8988T (cell line): ENCODE measurements at regions not wholly inside any gene's neighbourhood (a gene's known extent, or its start where the extent isn't known, plus 50 kb on each side); places are given as distances from the start of the nearest gene placed in this dataset.
"Not testable (repeated sequence)": the region's sequence is repeated elsewhere in the genome, so short reads cannot be mapped to it uniquely, and the experiment has no call there.

Experiments used
- DNase-seq: peaks from one replicate; pipeline ENCODE4 v3.0.0; 2011

DNA sequence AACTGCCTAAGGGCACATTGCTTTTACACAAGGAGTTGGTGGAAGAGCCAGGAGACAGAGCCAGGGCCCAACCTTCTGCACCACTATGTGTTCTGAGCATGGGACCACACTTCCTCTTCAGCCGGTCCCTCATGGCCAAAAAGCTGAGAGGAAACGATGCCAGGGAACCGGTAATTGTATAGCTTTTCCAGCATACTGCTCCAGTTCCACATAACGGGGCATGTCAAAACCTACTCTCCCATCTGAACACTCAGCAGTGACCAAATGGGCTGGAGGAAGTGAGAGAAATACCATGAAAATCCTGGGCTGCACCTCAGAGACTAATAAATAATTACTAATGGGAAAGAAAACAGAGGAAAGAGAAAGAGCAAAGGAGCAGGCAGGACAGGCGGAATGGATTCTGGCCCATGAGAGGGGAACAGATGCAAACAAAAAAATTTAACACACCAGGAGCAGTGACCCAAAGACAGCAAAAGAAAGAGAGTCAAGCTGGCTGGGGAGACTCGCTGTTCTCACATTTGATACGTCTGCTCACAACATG is 52.0 kb upstream of the BMP2 start:
- no peak for DNase-seq

GRCh38 chr20:6714279-6714711 is 53.2 kb upstream of the BMP2 start:
- DNase-seq = no peak

- DNase-seq = no peak
Observed at GRCh38 chr20:6711951-6712649, 55.4 kb upstream of the BMP2 start.

- DNase-seq = no peak
Observed at GRCh38 chr20:6709910-6710595, 57.4 kb upstream of the BMP2 start.

DNA sequence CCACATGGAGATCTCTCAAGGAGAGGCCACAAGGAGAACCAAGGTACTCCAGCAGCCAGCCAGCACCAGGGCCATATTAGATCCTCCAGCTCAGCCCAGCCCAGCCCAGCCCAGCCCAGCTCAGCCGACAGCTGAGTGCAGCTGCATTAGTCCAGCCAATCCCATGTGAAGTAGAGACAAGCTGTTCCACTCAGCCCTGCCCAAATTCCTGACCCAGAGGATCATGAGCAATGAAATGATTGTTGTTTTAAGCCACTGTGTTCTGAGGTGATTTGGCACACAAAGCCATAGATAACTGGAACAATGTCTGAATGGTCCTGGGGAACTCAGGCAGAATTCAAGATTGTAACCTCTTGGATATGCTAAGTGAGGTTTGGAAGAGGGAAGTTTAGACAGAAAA is 59.5 kb upstream of the BMP2 start:
- DNase-seq = no peak

- DNase-seq = no peak
Observed at GRCh38 chr20:6707321-6707831, 60.1 kb upstream of the BMP2 start.

DNA sequence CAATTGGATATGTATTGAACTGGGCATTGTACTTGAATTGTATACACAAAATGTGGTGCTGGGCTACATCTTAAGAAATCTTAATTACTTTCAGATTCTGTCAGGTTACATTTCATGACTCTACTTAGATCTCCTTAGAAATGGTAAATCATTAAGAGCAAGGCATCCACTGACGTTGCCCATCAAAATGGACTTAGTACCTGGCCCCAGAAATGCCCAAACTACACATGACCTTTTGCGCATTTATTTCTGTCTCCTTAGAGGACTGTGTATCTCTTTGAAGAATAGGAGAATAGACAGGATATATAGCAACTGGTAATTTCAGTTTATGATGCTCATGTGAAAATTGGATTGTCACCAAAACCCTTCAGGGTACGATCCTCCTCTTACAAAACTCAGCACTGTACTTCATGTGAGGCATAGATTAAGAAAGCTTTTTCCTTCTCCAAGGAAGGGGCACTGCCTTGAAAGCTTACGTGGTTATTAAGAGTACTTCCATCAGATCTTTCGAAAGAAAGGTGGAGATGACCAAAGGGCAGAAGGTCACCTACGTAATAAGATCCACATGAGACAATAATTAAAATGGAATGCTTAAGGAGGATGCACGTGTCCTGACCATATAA is 61.4 kb upstream of the BMP2 start:
- no peak for DNase-seq

DNA sequence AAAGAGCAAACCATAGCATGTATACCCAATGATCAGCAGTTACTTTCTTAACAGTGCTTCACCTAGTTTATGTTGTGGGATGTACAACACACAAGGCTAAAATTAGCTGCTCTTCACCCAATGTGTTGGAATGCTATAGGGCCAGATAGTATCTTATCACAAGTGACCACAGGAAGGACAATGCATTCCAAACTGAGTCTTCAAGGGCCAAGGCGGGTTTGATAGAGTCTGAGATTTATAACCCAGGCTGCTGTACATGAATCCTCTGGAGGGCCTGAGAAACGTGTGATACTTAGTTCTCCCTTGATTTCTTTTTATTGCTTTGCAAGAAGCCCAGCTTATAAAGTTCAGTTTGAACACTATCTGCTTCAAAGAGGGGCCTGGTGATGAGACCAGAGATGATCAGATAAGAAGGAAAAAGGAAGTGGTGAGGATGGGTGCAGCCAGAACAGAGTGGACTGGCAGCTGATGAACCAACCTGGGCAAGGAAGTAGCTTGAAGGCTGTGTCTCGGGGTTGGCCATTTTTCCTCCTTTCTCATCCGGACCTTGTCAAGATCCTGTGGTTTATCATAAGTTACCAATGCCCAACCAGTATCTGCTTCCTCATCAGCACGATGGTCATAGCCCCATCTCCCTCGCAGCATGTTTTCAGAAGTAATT is 62.2 kb upstream of the BMP2 start:
- DNase-seq = no peak

- no peak for DNase-seq
Observed at GRCh38 chr20:6704132-6704861, 63.2 kb upstream of the BMP2 start.

- no peak for DNase-seq
Observed at GRCh38 chr20:6703656-6704055, 63.8 kb upstream of the BMP2 start.

- DNase-seq = no peak
Observed at GRCh38 chr20:6703047-6703446, 64.4 kb upstream of the BMP2 start.

DNA sequence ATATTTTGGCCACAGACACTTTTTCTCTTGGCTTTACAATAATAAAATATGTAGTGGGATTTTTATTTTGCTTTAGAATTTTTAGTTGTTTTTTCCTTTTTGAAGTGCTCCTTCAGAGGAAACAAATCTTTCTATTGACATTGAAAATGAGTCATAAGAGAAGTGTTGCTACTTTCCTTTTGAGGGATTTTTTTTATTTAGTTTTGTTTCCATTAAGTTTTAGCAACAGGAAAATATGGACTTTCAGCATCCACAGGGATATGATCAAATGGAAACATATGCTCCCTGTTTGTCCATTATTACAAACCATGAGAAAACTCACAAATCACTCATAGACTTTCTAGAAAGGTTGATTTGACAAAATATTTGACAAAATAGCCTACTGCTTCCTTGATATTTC is 65.3 kb upstream of the BMP2 start:
- DNase-seq = no peak

DNA sequence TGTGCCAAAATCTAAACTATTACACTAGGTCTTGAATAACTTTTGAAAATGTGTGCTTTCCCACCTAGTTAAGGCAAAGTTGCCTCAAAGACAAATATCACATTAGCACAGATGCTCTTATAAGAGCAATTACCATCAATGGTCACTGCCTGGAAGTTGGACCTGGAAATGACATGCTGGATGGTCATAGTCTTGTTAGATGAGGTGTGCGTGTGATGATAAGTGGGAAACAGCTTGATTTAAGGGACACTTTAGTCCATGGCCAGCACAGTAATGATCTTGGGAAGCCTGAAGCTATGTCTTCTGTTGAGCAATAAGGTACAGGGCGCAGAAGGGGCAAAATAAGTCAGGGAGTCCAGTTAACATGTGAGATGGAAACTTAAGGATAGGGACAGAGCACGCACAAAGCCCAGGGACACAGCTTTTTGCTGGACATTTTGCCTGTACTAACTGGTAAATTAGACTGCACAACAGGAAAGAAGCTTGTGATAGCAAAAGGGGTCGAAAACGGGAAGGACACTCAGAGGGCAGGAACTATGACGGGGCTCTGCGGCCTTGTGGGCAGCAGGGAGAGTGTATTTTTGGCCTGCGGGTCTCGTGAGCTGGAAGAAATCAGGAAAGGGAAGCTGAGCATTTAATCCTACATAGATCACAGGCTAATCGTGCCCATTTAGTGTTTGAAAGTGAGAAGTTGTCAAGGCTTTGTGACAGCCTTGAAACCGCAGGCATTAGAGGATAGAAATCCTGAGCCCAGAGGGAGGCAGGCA is 66.7 kb upstream of the BMP2 start:
- no peak for DNase-seq

DNA sequence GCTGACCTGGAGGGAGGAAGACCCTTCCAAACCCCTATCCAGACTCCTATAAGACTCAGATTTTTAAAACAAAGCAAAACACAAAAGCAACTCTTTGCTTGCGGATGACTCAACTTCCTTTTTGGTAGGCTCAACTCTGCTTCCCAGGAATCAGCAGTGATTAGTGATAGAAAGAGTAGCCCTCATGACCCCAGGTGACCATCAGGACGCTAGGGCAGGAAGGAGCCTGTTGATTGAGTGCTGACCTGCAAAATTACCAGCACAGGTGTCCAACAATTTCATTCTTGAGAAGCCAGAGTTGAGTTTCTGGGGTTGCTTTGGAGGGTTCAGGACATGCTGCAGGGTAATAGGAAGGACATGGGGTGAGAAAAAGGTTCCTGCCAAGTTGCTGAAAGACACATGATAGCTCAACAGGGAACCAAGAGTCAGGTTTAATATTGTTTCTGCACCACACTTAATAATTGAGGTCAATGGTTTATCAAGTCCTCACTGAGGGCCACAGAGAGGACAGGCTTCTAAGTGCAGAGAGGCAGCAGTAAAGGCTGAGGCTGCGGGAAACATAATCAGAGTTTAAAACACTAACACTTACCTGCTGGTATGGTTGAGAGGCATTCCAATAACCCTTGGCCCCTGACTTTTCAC is 67.4 kb upstream of the BMP2 start:
- no peak for DNase-seq

- DNase-seq = no peak
Observed at GRCh38 chr20:6698723-6699122, 68.8 kb upstream of the BMP2 start.

DNA sequence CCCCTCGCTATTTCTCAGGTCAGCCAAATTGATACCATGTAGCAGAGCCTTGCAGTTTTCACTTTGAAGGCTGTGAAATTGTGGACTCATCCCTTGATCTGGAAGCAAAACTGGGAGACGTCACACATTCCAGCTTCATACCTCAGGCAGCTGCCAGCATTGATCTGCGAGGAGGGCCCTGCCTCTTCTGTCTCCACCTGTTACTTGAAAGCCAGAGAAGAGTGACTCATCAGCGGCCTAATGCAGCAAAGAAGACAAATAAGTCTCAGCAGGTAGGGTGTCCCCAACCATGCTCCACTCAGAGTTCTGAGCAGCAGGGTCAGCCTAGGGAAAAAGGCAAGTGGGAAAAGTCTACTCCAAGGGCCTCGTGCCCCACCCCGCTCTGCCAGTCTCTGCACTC is 69.4 kb upstream of the BMP2 start:
- no peak for DNase-seq

GRCh38 chr20:6697228-6697972 is 70.1 kb upstream of the BMP2 start:
- no peak for DNase-seq

GRCh38 chr20:6696001-6696400 is 71.5 kb upstream of the BMP2 start:
- DNase-seq = no peak

DNA sequence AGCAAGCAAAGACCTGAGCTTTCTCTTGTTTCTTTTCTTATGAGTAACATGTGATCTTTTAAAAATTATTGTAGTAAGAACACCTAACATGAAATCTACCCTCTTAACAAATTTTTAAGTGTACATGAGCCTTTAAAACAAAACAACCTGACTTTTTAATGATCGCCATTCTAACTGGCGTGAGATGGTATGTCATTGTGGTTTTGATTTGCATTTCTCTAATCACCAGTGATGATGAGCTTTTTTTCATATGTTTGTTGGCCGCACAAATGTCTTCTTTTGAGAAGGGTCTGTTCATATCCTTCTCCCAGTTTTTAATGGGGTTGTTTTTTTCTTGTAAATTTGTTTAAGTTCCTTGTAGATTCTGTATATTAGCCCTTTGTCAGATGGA is 73.7 kb upstream of the BMP2 start:
- DNase-seq = not testable (repeated sequence)

GRCh38 chr20:6693178-6693807 is 74.2 kb upstream of the BMP2 start:
- no peak for DNase-seq
